ENCODE measurements at regions not wholly inside any gene's neighbourhood (a gene's known extent, or its start where the extent isn't known, plus 50 kb on each side); places are given as distances from the start of the nearest gene placed in this dataset.

DNA sequence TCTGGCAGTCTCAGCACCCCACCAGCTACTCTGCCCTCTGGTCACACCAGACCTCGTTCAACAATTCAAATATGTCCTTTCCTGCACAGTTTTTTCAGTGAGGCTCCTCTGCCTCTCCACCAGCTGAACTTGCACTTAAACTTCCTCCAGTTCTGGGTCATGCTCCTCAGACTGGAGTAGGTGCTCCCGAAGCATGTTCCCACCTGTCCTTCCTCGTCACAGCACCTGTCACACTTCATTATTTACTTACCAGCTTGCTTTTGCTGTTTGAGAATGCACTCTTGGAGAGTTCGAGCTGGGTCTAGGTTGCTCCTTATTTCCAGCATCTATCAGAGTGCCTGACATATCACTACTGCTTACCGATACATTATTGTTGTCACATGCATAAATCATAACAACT lies 144.8 kb upstream of the TTC29 start:
- CTCF ChIA-PET: interaction anchor here (1.4 to 2.2 kb wide), 2 partner anchors 30 to 71 kb away, joined by 4 to 20 read pairs; no protein-coding TSS in a partner anchor
- Mint-ChIP-seq H3K27ac (no peak overlapping the region), H3K9me3 (no peaks in the 10 kb centered on the region), H3K36me3 (no peaks in the 10 kb centered on the region), H3K4me3 (no peak overlapping the region), H3K4me1 (peaks cover 14% of the 10 kb centered on the region), H3K27me3 (ENCODE audit: low read depth) (no peaks in the 10 kb centered on the region; the same call in 1 of the 2 replicates)
- POLR2A ChIA-PET: no interaction called here
- TF ChIP-seq, protein P1, sequence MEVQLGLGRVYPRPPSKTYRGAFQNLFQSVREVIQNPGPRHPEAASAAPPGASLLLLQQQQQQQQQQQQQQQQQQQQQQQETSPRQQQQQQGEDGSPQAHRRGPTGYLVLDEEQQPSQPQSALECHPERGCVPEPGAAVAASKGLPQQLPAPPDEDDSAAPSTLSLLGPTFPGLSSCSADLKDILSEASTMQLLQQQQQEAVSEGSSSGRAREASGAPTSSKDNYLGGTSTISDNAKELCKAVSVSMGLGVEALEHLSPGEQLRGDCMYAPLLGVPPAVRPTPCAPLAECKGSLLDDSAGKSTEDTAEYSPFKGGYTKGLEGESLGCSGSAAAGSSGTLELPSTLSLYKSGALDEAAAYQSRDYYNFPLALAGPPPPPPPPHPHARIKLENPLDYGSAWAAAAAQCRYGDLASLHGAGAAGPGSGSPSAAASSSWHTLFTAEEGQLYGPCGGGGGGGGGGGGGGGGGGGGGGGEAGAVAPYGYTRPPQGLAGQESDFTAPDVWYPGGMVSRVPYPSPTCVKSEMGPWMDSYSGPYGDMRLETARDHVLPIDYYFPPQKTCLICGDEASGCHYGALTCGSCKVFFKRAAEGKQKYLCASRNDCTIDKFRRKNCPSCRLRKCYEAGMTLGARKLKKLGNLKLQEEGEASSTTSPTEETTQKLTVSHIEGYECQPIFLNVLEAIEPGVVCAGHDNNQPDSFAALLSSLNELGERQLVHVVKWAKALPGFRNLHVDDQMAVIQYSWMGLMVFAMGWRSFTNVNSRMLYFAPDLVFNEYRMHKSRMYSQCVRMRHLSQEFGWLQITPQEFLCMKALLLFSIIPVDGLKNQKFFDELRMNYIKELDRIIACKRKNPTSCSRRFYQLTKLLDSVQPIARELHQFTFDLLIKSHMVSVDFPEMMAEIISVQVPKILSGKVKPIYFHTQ (CRISPR knock-in tag; IDR thresholded peaks at IDR 0.05): no peak
- DNase-seq (ENCODE audit: low spot score) (no peak), ATAC-seq (no peak)

DNA sequence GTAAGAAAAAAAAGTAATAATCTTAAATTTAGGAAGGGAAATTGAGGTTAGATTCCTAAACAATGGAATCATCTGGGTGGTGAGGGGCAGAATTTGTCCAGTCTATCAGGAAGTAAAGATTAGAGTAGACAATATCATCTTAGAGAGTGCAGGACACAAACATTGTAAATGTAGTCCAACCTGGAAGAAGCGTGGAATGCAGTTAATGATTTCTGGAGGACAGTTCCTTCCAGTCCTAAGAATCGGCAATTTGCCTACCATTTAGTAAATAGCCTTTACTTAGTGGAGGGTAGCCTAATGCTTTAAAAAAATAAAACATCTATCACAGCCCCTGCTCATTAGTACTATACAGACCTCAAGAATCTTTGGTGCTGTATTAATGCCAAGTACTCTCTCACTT lies 147.5 kb upstream of the TTC29 start:
- H3K27me3 Mint-ChIP-seq (ENCODE audit: low read depth): no peaks in the 10 kb centered on the region; the same call in 1 of the 2 replicates
- H3K4me3 Mint-ChIP-seq: no peak overlapping the region
- H3K27ac Mint-ChIP-seq: no peak overlapping the region
- H3K4me1 Mint-ChIP-seq: peaks cover 21% of the 10 kb centered on the region
- DNase-seq (ENCODE audit: low spot score): no peak
- ChIA-PET CTCF (interaction anchor here (1.5 kb wide), 1 partner anchor 74 kb away, joined by 3 read pairs; no protein-coding TSS in a partner anchor), POLR2A (no interaction called here)
- no peaks in the 10 kb centered on the region for H3K9me3 Mint-ChIP-seq
- H3K36me3 Mint-ChIP-seq: no peaks in the 10 kb centered on the region
- no peak for TF ChIP-seq ZNF121 (CRISPR knock-in tag; IDR thresholded peaks at IDR 0.05)
- TF ChIP-seq ZNF317 (CRISPR knock-in tag; IDR thresholded peaks at IDR 0.05; ENCODE audit: borderline replicate concordance, low read depth): no peak
- no peak for TF ChIP-seq NR1H2 (CRISPR knock-in tag; IDR thresholded peaks at IDR 0.05)
- TF ChIP-seq ELF4 (CRISPR knock-in tag; IDR thresholded peaks at IDR 0.05; ENCODE audit: low read depth): no peak
- TF ChIP-seq, protein P2, sequence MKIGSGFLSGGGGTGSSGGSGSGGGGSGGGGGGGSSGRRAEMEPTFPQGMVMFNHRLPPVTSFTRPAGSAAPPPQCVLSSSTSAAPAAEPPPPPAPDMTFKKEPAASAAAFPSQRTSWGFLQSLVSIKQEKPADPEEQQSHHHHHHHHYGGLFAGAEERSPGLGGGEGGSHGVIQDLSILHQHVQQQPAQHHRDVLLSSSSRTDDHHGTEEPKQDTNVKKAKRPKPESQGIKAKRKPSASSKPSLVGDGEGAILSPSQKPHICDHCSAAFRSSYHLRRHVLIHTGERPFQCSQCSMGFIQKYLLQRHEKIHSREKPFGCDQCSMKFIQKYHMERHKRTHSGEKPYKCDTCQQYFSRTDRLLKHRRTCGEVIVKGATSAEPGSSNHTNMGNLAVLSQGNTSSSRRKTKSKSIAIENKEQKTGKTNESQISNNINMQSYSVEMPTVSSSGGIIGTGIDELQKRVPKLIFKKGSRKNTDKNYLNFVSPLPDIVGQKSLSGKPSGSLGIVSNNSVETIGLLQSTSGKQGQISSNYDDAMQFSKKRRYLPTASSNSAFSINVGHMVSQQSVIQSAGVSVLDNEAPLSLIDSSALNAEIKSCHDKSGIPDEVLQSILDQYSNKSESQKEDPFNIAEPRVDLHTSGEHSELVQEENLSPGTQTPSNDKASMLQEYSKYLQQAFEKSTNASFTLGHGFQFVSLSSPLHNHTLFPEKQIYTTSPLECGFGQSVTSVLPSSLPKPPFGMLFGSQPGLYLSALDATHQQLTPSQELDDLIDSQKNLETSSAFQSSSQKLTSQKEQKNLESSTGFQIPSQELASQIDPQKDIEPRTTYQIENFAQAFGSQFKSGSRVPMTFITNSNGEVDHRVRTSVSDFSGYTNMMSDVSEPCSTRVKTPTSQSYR (CRISPR knock-in tag; IDR thresholded peaks at IDR 0.05): no peak
- TF ChIP-seq, protein P3, sequence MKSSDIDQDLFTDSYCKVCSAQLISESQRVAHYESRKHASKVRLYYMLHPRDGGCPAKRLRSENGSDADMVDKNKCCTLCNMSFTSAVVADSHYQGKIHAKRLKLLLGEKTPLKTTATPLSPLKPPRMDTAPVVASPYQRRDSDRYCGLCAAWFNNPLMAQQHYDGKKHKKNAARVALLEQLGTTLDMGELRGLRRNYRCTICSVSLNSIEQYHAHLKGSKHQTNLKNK (CRISPR knock-in tag; IDR thresholded peaks at IDR 0.05): no peak
- no peak for TF ChIP-seq FOXJ3 (CRISPR knock-in tag; IDR thresholded peaks at IDR 0.05; ENCODE audit: borderline replicate concordance)
- TF ChIP-seq ZBTB21 (CRISPR knock-in tag; IDR thresholded peaks at IDR 0.05; ENCODE audit: borderline replicate concordance): no peak
- TF ChIP-seq TP53 (CRISPR knock-in tag; IDR thresholded peaks at IDR 0.05): no peak
- no peak for TF ChIP-seq FOXP4 (CRISPR knock-in tag; IDR thresholded peaks at IDR 0.05)
- no peak for TF ChIP-seq SP1 (CRISPR knock-in tag; conservative IDR thresholded peaks at IDR 0.05)
- TF ChIP-seq E2F5 (CRISPR knock-in tag; IDR thresholded peaks at IDR 0.05): no peak
- TF ChIP-seq NFYB (CRISPR knock-in tag; conservative IDR thresholded peaks at IDR 0.05; ENCODE audit: low read depth): no peak
- TF ChIP-seq CREB1 (CRISPR knock-in tag; IDR thresholded peaks at IDR 0.05): no peak
- no peak for TF ChIP-seq JUN (CRISPR knock-in tag; IDR thresholded peaks at IDR 0.05)
- no peak for TF ChIP-seq FOXP1 (CRISPR knock-in tag; IDR thresholded peaks at IDR 0.05; ENCODE audit: borderline replicate concordance)
- TF ChIP-seq MXD4 (CRISPR knock-in tag; IDR thresholded peaks at IDR 0.05; ENCODE audit: borderline replicate concordance): no peak
- ATAC-seq: no peak

All from WTC11 (cell line).